ENCODE measurements at regions not wholly inside any gene's neighbourhood (a gene's known extent, or its start where the extent isn't known, plus 50 kb on each side); places are given as distances from the start of the nearest gene placed in this dataset.

- no peak overlapping the region for H3K4me3 Mint-ChIP-seq
- H3K27ac Mint-ChIP-seq, result no peak overlapping the region
- H3K9me3 Mint-ChIP-seq, result no peaks in the 10 kb centered on the region
- intact Hi-C loops (cut with micrococcal nuclease), result no loop called here
- peaks cover 5% of the 10 kb centered on the region for H3K27me3 Mint-ChIP-seq
- H3K4me1 Mint-ChIP-seq, result no peaks in the 10 kb centered on the region
- DNase-seq, result no peak
- no peaks in the 10 kb centered on the region for H3K36me3 Mint-ChIP-seq (ENCODE audit: low read depth)
Observed at GRCh38 chr10:78260141-78260540, 226.5 kb downstream of the RPS24 start.

- no peaks in the 10 kb centered on the region for H3K36me3 Mint-ChIP-seq (ENCODE audit: low read depth)
- H3K4me3 Mint-ChIP-seq, result no peak overlapping the region
- peaks cover 5% of the 10 kb centered on the region for H3K27me3 Mint-ChIP-seq
- intact Hi-C loops (cut with micrococcal nuclease), result no loop called here
- H3K4me1 Mint-ChIP-seq, result no peaks in the 10 kb centered on the region
- no peak for DNase-seq
- no peaks in the 10 kb centered on the region for H3K9me3 Mint-ChIP-seq
- no peak overlapping the region for H3K27ac Mint-ChIP-seq
Observed at GRCh38 chr10:78260680-78261079, 227.0 kb downstream of the RPS24 start.

GRCh38 chr10:78261291-78261690, 227.6 kb downstream of the RPS24 start:
- Mint-ChIP-seq H3K36me3 (ENCODE audit: low read depth) (no peaks in the 10 kb centered on the region), H3K9me3 (no peaks in the 10 kb centered on the region), H3K27me3 (peaks cover 5% of the 10 kb centered on the region), H3K27ac (no peak overlapping the region), H3K4me1 (no peaks in the 10 kb centered on the region), H3K4me3 (no peak overlapping the region)
- intact Hi-C loops (cut with micrococcal nuclease), result no loop called here
- no peak for DNase-seq

GRCh38 chr10:78262860-78263259, 229.2 kb downstream of the RPS24 start:
- no peaks in the 10 kb centered on the region for H3K36me3 Mint-ChIP-seq (ENCODE audit: low read depth)
- intact Hi-C loops (cut with micrococcal nuclease), result no loop called here
- H3K4me3 Mint-ChIP-seq, result no peak overlapping the region
- no peak for DNase-seq
- peaks cover 4% of the 10 kb centered on the region for H3K27me3 Mint-ChIP-seq
- H3K4me1 Mint-ChIP-seq, result no peaks in the 10 kb centered on the region
- no peaks in the 10 kb centered on the region for H3K9me3 Mint-ChIP-seq
- no peak overlapping the region for H3K27ac Mint-ChIP-seq

GRCh38 chr10:78263521-78263988, 229.9 kb downstream of the RPS24 start:
- no peak overlapping the region for H3K27ac Mint-ChIP-seq
- H3K9me3 Mint-ChIP-seq, result no peaks in the 10 kb centered on the region
- H3K4me3 Mint-ChIP-seq, result no peak overlapping the region
- peaks cover 4% of the 10 kb centered on the region for H3K27me3 Mint-ChIP-seq
- no peaks in the 10 kb centered on the region for H3K4me1 Mint-ChIP-seq
- H3K36me3 Mint-ChIP-seq (ENCODE audit: low read depth), result no peaks in the 10 kb centered on the region
- intact Hi-C loops (cut with micrococcal nuclease), result no loop called here
- no peak for DNase-seq

- Mint-ChIP-seq H3K4me1 (no peaks in the 10 kb centered on the region), H3K36me3 (ENCODE audit: low read depth) (no peaks in the 10 kb centered on the region), H3K4me3 (no peak overlapping the region), H3K27me3 (peaks cover 3% of the 10 kb centered on the region), H3K9me3 (no peaks in the 10 kb centered on the region), H3K27ac (no peak overlapping the region)
- intact Hi-C loops (cut with micrococcal nuclease), result no loop called here
- no peak for DNase-seq
Observed at GRCh38 chr10:78264361-78264760, 230.7 kb downstream of the RPS24 start.

GRCh38 chr10:78266741-78267469, 233.2 kb downstream of the RPS24 start:
- Mint-ChIP-seq H3K27ac (no peak overlapping the region), H3K9me3 (no peaks in the 10 kb centered on the region), H3K36me3 (ENCODE audit: low read depth) (no peaks in the 10 kb centered on the region), H3K4me1 (no peaks in the 10 kb centered on the region), H3K4me3 (no peak overlapping the region), H3K27me3 (no peaks in the 10 kb centered on the region)
- DNase-seq, result no peak
- intact Hi-C loops (cut with micrococcal nuclease), result no loop called here

- no peak overlapping the region for H3K27ac Mint-ChIP-seq
- no peaks in the 10 kb centered on the region for H3K36me3 Mint-ChIP-seq (ENCODE audit: low read depth)
- DNase-seq, result no peak
- intact Hi-C loops (cut with micrococcal nuclease), result no loop called here
- no peak overlapping the region for H3K4me3 Mint-ChIP-seq
- no peaks in the 10 kb centered on the region for H3K4me1 Mint-ChIP-seq
- no peaks in the 10 kb centered on the region for H3K9me3 Mint-ChIP-seq
- H3K27me3 Mint-ChIP-seq, result no peaks in the 10 kb centered on the region
Observed at GRCh38 chr10:78267598-78267997, 233.9 kb downstream of the RPS24 start.

GRCh38 chr10:78269060-78269459, 235.4 kb downstream of the RPS24 start:
- intact Hi-C loops (cut with micrococcal nuclease), result no loop called here
- Mint-ChIP-seq H3K9me3 (no peaks in the 10 kb centered on the region), H3K4me3 (no peak overlapping the region), H3K27ac (no peak overlapping the region), H3K36me3 (ENCODE audit: low read depth) (no peaks in the 10 kb centered on the region), H3K4me1 (no peaks in the 10 kb centered on the region), H3K27me3 (no peaks in the 10 kb centered on the region)
- no peak for DNase-seq

- Mint-ChIP-seq H3K9me3 (no peaks in the 10 kb centered on the region), H3K27ac (no peak overlapping the region), H3K4me3 (no peak overlapping the region), H3K36me3 (ENCODE audit: low read depth) (no peaks in the 10 kb centered on the region), H3K27me3 (peaks cover 3% of the 10 kb centered on the region), H3K4me1 (no peaks in the 10 kb centered on the region)
- intact Hi-C loops (cut with micrococcal nuclease), result no loop called here
- DNase-seq, result no peak
Observed at GRCh38 chr10:78272329-78272728, 238.7 kb downstream of the RPS24 start.

- Mint-ChIP-seq H3K36me3 (ENCODE audit: low read depth) (no peaks in the 10 kb centered on the region), H3K27me3 (peaks cover 3% of the 10 kb centered on the region), H3K9me3 (no peaks in the 10 kb centered on the region), H3K4me3 (no peak overlapping the region), H3K27ac (no peak overlapping the region), H3K4me1 (no peaks in the 10 kb centered on the region)
- no peak for DNase-seq
- intact Hi-C loops (cut with micrococcal nuclease), result no loop called here
Observed at GRCh38 chr10:78274491-78274890, 240.8 kb downstream of the RPS24 start.

GRCh38 chr10:78276139-78276538, 242.5 kb downstream of the RPS24 start:
- no peak for DNase-seq
- Mint-ChIP-seq H3K4me1 (no peaks in the 10 kb centered on the region), H3K36me3 (ENCODE audit: low read depth) (no peaks in the 10 kb centered on the region), H3K27ac (no peak overlapping the region), H3K9me3 (no peaks in the 10 kb centered on the region), H3K4me3 (no peak overlapping the region), H3K27me3 (peaks cover 3% of the 10 kb centered on the region)
- intact Hi-C loops (cut with micrococcal nuclease), result no loop called here

- intact Hi-C loops (cut with micrococcal nuclease), result no loop called here
- peaks cover 3% of the 10 kb centered on the region for H3K27me3 Mint-ChIP-seq
- H3K27ac Mint-ChIP-seq, result no peak overlapping the region
- H3K9me3 Mint-ChIP-seq, result no peaks in the 10 kb centered on the region
- H3K36me3 Mint-ChIP-seq (ENCODE audit: low read depth), result no peaks in the 10 kb centered on the region
- no peak overlapping the region for H3K4me3 Mint-ChIP-seq
- no peak for DNase-seq
- H3K4me1 Mint-ChIP-seq, result no peaks in the 10 kb centered on the region
Observed at GRCh38 chr10:78277314-78278057, 243.8 kb downstream of the RPS24 start.

GRCh38 chr10:78278058-78278404, 244.4 kb downstream of the RPS24 start:
- Mint-ChIP-seq H3K4me3 (no peak overlapping the region), H3K4me1 (no peaks in the 10 kb centered on the region), H3K36me3 (ENCODE audit: low read depth) (no peaks in the 10 kb centered on the region), H3K27ac (no peak overlapping the region), H3K27me3 (peaks cover 3% of the 10 kb centered on the region), H3K9me3 (no peaks in the 10 kb centered on the region)
- no peak for DNase-seq
- intact Hi-C loops (cut with micrococcal nuclease), result no loop called here

Measured in activated CD4-positive, alpha-beta T cell treated with anti-CD3 and anti-CD28 coated beads, Interleukin-2, amount 10 ng/mL, durations not matched to agents 24 days and 14 days (primary cell).